ENCODE measurements at regions not wholly inside any gene's neighbourhood (a gene's known extent, or its start where the extent isn't known, plus 50 kb on each side); places are given as distances from the start of the nearest gene placed in this dataset.
"Not testable (repeated sequence)": the region's sequence is repeated elsewhere in the genome, so short reads cannot be mapped to it uniquely, and the experiment has no call there.

DNA sequence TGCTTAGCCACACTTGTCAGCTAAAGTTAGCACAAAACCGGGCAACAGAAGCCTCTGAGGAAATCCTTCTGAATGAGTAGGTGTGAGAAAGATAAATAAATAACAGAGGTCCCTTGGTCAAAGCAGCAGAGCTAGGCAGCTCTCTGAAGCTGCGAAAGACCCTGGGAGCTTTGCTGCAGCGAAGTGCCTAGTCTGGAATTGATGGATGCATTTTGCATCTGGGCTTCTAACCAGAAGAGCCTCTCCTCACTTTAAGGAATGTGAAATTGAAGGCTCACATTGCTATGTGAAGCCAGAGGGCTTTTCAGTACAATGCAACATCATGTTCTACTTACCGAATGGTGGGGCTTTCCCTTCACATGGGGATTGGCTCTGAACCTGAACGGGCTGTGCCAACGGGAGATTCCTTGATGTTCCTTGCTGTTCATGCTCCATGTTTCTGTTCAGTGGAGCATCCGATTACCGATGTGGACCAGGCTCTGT, 274.6 kb downstream of the HS3ST3B1 start:
- H3K4me2 ChIP-seq, result peak overlapping the region; percentile 23
- no peak overlapping the region for H3K4me3 ChIP-seq
- no peaks in the 10 kb centered on the region for H3K4me1 ChIP-seq (ENCODE audit: insufficient read depth)
- no peak overlapping the region for H2AFZ ChIP-seq
- H3K27ac ChIP-seq, result no peak overlapping the region
- H4K20me1 ChIP-seq (ENCODE audit: insufficient read depth, poor library complexity, severe bottlenecking), result no peaks in the 10 kb centered on the region
- no peak for TF ChIP-seq EZH2 (IDR thresholded peaks at IDR 0.05; ENCODE audit: borderline replicate concordance)
- no peak for TF ChIP-seq EZH2phosphoT487 (IDR thresholded peaks at IDR 0.05; ENCODE audit: low read depth, severe bottlenecking, unreplicated experiment)
- TF ChIP-seq, protein P1, sequence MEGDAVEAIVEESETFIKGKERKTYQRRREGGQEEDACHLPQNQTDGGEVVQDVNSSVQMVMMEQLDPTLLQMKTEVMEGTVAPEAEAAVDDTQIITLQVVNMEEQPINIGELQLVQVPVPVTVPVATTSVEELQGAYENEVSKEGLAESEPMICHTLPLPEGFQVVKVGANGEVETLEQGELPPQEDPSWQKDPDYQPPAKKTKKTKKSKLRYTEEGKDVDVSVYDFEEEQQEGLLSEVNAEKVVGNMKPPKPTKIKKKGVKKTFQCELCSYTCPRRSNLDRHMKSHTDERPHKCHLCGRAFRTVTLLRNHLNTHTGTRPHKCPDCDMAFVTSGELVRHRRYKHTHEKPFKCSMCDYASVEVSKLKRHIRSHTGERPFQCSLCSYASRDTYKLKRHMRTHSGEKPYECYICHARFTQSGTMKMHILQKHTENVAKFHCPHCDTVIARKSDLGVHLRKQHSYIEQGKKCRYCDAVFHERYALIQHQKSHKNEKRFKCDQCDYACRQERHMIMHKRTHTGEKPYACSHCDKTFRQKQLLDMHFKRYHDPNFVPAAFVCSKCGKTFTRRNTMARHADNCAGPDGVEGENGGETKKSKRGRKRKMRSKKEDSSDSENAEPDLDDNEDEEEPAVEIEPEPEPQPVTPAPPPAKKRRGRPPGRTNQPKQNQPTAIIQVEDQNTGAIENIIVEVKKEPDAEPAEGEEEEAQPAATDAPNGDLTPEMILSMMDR (IDR thresholded peaks at IDR 0.05; ENCODE audit: poor library complexity), result no peak
- H3K9me2 ChIP-seq (replicated peaks; ENCODE audit: insufficient read depth), result no peaks in the 10 kb centered on the region
- H3K9me3 ChIP-seq (ENCODE audit: low read depth), result no peaks in the 10 kb centered on the region
- H3K79me2 ChIP-seq, result no peaks in the 10 kb centered on the region
- 48% methylated on average over 8 of the region's 8 CpGs for WGBS (ENCODE audit: low lambda C conversion rate, missing lambda C conversion rate)
- DNase-seq (ENCODE audit: low spot score), result peak; percentile 36
- no peaks in the 10 kb centered on the region for H3K36me3 ChIP-seq (replicated peaks; ENCODE audit: insufficient read depth, low read depth)
- H3K27me3 ChIP-seq, result no peaks in the 10 kb centered on the region

DNA sequence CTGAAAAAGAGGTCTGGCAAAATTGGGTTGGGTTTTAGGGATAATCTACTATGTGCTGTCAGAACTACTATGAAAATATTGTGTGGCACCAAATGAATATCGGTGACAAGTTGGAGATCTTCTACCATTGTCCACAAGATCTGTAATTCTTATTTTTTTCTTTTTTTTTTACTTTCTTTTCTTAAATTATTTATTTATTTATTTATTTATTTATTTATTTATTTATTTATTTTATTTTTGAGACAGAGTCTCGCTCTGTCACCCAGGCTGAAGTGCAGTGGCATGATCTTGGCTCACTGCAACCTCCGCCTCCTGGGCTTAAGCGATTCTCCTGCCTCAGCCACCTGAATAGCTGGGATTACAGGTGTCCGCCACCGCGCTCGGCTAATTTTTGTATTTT, 259.4 kb downstream of the HS3ST3B1 start:
- H3K4me1 ChIP-seq (ENCODE audit: insufficient read depth); H4K20me1 ChIP-seq (ENCODE audit: insufficient read depth, poor library complexity, severe bottlenecking); H3K4me3 ChIP-seq; H3K79me2 ChIP-seq; H3K36me3 ChIP-seq (replicated peaks; ENCODE audit: insufficient read depth, low read depth); H3K27me3 ChIP-seq; DNase-seq (ENCODE audit: low spot score); H3K9me2 ChIP-seq (replicated peaks; ENCODE audit: insufficient read depth); H3K27ac ChIP-seq; H2AFZ ChIP-seq; H3K9me3 ChIP-seq (ENCODE audit: low read depth); H3K4me2 ChIP-seq: not testable (repeated sequence)
- WGBS (ENCODE audit: low lambda C conversion rate, missing lambda C conversion rate), result 80% methylated on average over 5 of the region's 8 CpGs

DNA sequence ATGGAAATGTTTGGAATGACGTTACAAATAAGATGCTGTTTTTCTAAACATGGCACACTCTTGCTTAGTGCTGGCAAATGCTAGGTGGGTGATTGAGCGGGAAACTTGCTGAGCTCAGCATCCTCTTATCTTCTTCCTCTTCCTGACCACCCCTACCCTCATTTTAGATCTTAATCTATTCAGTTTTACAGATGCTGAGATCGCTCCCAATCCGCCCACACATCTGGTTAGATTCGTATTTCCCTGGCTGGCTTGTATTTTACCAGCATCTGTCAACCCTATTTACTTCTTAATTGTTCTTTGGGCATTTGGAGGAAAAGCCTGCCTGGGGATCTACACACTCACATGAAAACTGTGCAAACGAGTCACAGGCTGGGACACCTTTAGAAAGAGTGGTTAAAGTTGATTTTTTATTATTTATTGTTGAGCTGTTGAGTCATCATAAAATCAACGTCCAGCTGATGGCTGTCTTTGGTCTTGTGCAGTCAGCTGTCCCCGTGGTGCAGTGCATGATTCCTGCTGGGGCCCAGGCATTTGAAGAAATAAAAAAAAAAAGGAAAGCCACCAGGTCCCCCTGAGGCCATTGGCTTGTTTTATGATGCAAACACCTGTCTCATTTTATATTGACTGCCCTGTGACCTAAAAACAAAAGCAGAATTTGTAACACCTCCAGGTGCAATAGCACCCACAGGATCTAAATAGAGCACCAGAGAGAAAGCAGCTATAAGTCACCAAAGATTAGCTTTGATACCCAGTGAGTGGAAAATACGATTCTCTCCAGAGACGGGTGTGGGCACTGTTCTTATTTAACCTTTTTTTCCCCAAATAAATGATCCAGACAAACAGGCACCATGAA, 258.6 kb downstream of the HS3ST3B1 start:
- H3K4me1 ChIP-seq (ENCODE audit: insufficient read depth), result no peaks in the 10 kb centered on the region
- no peaks in the 10 kb centered on the region for H3K9me3 ChIP-seq (ENCODE audit: low read depth)
- no peak overlapping the region for H3K4me2 ChIP-seq
- no peaks in the 10 kb centered on the region for H3K79me2 ChIP-seq
- H3K4me3 ChIP-seq, result no peak overlapping the region
- H4K20me1 ChIP-seq (ENCODE audit: insufficient read depth, poor library complexity, severe bottlenecking), result no peaks in the 10 kb centered on the region
- H3K27ac ChIP-seq, result no peak overlapping the region
- H3K36me3 ChIP-seq (replicated peaks; ENCODE audit: insufficient read depth, low read depth), result no peaks in the 10 kb centered on the region
- H3K9me2 ChIP-seq (replicated peaks; ENCODE audit: insufficient read depth), result no peaks in the 10 kb centered on the region
- no peak for TF ChIP-seq EZH2 (IDR thresholded peaks at IDR 0.05; ENCODE audit: borderline replicate concordance)
- TF ChIP-seq, protein P1 (IDR thresholded peaks at IDR 0.05; ENCODE audit: poor library complexity), result no peak
- TF ChIP-seq EZH2phosphoT487 (IDR thresholded peaks at IDR 0.05; ENCODE audit: low read depth, severe bottlenecking, unreplicated experiment), result no peak
- no peak for DNase-seq (ENCODE audit: low spot score)
- no peak overlapping the region for H2AFZ ChIP-seq
- WGBS (ENCODE audit: low lambda C conversion rate, missing lambda C conversion rate), result 49% methylated on average over 10 of the region's 10 CpGs
- no peaks in the 10 kb centered on the region for H3K27me3 ChIP-seq

DNA sequence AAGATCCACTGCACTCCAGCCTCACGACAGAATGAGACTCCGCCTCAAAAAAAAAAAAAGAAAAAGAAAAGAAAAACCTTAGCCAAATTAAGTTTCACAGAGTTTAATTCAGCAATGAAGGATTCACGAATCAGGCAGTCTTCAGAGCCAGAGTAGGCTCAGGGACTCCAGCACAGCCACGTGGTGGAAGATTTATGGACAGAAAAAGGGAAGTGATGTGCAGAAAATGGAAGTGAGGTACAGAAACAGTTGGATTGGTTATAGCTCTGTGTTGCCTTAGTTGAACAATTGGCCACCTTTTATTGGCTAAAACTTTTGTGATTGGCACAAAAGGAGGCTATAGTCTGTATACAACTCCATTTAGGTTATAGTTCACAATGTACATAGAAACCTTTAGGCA, 256.6 kb downstream of the HS3ST3B1 start:
- Histone ChIP-seq H3K27me3 (no peaks in the 10 kb centered on the region), H3K36me3 (replicated peaks; ENCODE audit: insufficient read depth, low read depth) (no peaks in the 10 kb centered on the region), H2AFZ (no peak overlapping the region), H3K79me2 (no peaks in the 10 kb centered on the region), H3K9me2 (replicated peaks; ENCODE audit: insufficient read depth) (no peaks in the 10 kb centered on the region), H3K4me3 (no peak overlapping the region), H3K9me3 (ENCODE audit: low read depth) (no peaks in the 10 kb centered on the region), H3K4me2 (no peak overlapping the region), H3K4me1 (ENCODE audit: insufficient read depth) (no peaks in the 10 kb centered on the region), H4K20me1 (ENCODE audit: insufficient read depth, poor library complexity, severe bottlenecking) (no peaks in the 10 kb centered on the region), H3K27ac (no peak overlapping the region)
- no peak for DNase-seq (ENCODE audit: low spot score)
- 82% methylated on average over 4 of the region's 4 CpGs for WGBS (ENCODE audit: low lambda C conversion rate, missing lambda C conversion rate)
- TF ChIP-seq EZH2 (IDR thresholded peaks at IDR 0.05; ENCODE audit: borderline replicate concordance), result no peak
- no peak for TF ChIP-seq EZH2phosphoT487 (IDR thresholded peaks at IDR 0.05; ENCODE audit: low read depth, severe bottlenecking, unreplicated experiment)
- TF ChIP-seq, protein P1 (IDR thresholded peaks at IDR 0.05; ENCODE audit: poor library complexity), result no peak

Data from hepatocyte (in vitro differentiated cells).